Hindlimb muscle (tissue), 1 donor: ENCODE measurements at regions not wholly inside any gene's neighbourhood (a gene's known extent, or its start where the extent isn't known, plus 50 kb on each side); places are given as distances from the start of the nearest gene placed in this dataset.

Source experiments
- DNase-seq: peaks from one replicate; pipeline ENCODE4 v3.0.0-alpha.2; 2013

- no peak for DNase-seq
These were observed 130.6 kb downstream of the SMAD6 start for GRCh38 chr15:66832664-66833063.

GRCh38 chr15:66833371-66833770 lies 131.3 kb downstream of the SMAD6 start:
- DNase-seq: no peak

GRCh38 chr15:66833803-66834202 lies 131.8 kb downstream of the SMAD6 start:
- no peak for DNase-seq

GRCh38 chr15:66834881-66835878 lies 133.1 kb downstream of the SMAD6 start:
- DNase-seq: no peak

GRCh38 chr15:66836231-66837030 lies 134.4 kb downstream of the SMAD6 start:
- DNase-seq: no peak

- no peak for DNase-seq
These were observed 136.2 kb downstream of the SMAD6 start for GRCh38 chr15:66838202-66838601.

- DNase-seq: no peak
These were observed 136.7 kb downstream of the SMAD6 start for GRCh38 chr15:66838671-66839239.

GRCh38 chr15:66839506-66840112 lies 137.6 kb downstream of the SMAD6 start:
- no peak for DNase-seq

GRCh38 chr15:66840615-66841390 lies 138.8 kb downstream of the SMAD6 start:
- DNase-seq: no peak

GRCh38 chr15:66841953-66842681 lies 140.1 kb downstream of the SMAD6 start:
- DNase-seq: peak; percentile 85

- DNase-seq: no peak
These were observed 140.8 kb downstream of the SMAD6 start for GRCh38 chr15:66842710-66843441.

GRCh38 chr15:66843581-66843980 lies 141.5 kb downstream of the SMAD6 start:
- DNase-seq: no peak

- DNase-seq: no peak
These were observed 142.2 kb downstream of the SMAD6 start for GRCh38 chr15:66844041-66844746.

- DNase-seq: no peak
These were observed 142.7 kb downstream of the SMAD6 start for GRCh38 chr15:66844747-66845145.

GRCh38 chr15:66845266-66845785 lies 143.3 kb downstream of the SMAD6 start:
- DNase-seq: no peak

GRCh38 chr15:66846031-66846430 lies 144.0 kb downstream of the SMAD6 start:
- no peak for DNase-seq

GRCh38 chr15:66846811-66847210 lies 144.8 kb downstream of the SMAD6 start:
- DNase-seq: no peak

- DNase-seq: no peak
These were observed 145.5 kb downstream of the SMAD6 start for GRCh38 chr15:66847565-66847991.

GRCh38 chr15:66848116-66848515 lies 146.1 kb downstream of the SMAD6 start:
- DNase-seq: no peak
